IgD-negative memory B cell (primary cell): ENCODE measurements at regions not wholly inside any gene's neighbourhood (a gene's known extent, or its start where the extent isn't known, plus 50 kb on each side); places are given as distances from the start of the nearest gene placed in this dataset.
A peak's percentile ranks its signal among the peaks of the same experiment; 100 is the strongest.

Source experiments
- H3K27ac Mint-ChIP-seq, 3 donors: one replicate each; pipeline ENCODE4 v1.8.0; 2020 to 2022; ENCODE audit warnings: mild to moderate bottlenecking in 3 of 3, mixed read lengths in 3 of 3, moderate library complexity in 1 of 3
- H3K27me3 Mint-ChIP-seq: one replicate; pipeline ENCODE4 v1.8.0; 2021; ENCODE audit warnings: mixed read lengths
- H3K36me3 Mint-ChIP-seq: one replicate; pipeline ENCODE4 v1.8.0; 2020; ENCODE audit warnings: mild to moderate bottlenecking, mixed read lengths
- H3K4me1 Mint-ChIP-seq, 3 donors: one replicate each; pipeline ENCODE4 v1.8.0; 2020 to 2022; ENCODE audit warnings: mixed read lengths in 3 of 3, mild to moderate bottlenecking in 1 of 3
- H3K4me3 Mint-ChIP-seq, 4 donors: one replicate each; pipeline ENCODE4 v1.8.0; 2020 to 2022; ENCODE audit warnings: mild to moderate bottlenecking in 4 of 4, mixed read lengths in 4 of 4, moderate library complexity in 3 of 4
- H3K9me3 Mint-ChIP-seq, 3 donors: one replicate each; pipeline ENCODE4 v1.8.0; 2020 to 2021; ENCODE audit warnings: mixed read lengths in 3 of 3, mild to moderate bottlenecking in 1 of 3

GRCh38 chr7:54339073-54339472 is 203.1 kb upstream of the VSTM2A start:
- no peaks in the 10 kb centered on the region for H3K27me3 Mint-ChIP-seq
- H3K4me3 Mint-ChIP-seq = no peak overlapping the region
- H3K36me3 Mint-ChIP-seq = no peaks in the 10 kb centered on the region
- H3K9me3 Mint-ChIP-seq = peaks cover 0 to 12% (median 5%) of the 10 kb centered on the region in 3 donors
- H3K27ac Mint-ChIP-seq = no peak overlapping the region
- H3K4me1 Mint-ChIP-seq = no peaks in the 10 kb centered on the region

- H3K9me3 Mint-ChIP-seq = peaks cover 0 to 8% (median 5%) of the 10 kb centered on the region in 3 donors
- no peak overlapping the region for H3K4me3 Mint-ChIP-seq
- H3K4me1 Mint-ChIP-seq = no peaks in the 10 kb centered on the region
- H3K36me3 Mint-ChIP-seq = no peaks in the 10 kb centered on the region
- no peaks in the 10 kb centered on the region for H3K27me3 Mint-ChIP-seq
- H3K27ac Mint-ChIP-seq = no peak overlapping the region
These were observed 199.7 kb upstream of the VSTM2A start for GRCh38 chr7:54342458-54342857.

- no peak overlapping the region for H3K4me3 Mint-ChIP-seq
- no peaks in the 10 kb centered on the region for H3K4me1 Mint-ChIP-seq
- no peak overlapping the region for H3K27ac Mint-ChIP-seq
- no peaks in the 10 kb centered on the region for H3K36me3 Mint-ChIP-seq
- no peaks in the 10 kb centered on the region for H3K27me3 Mint-ChIP-seq
- peaks cover 0 to 17% (median 5%) of the 10 kb centered on the region in 3 donors for H3K9me3 Mint-ChIP-seq
These were observed 198.7 kb upstream of the VSTM2A start for GRCh38 chr7:54343511-54343910.

- no peaks in the 10 kb centered on the region for H3K27me3 Mint-ChIP-seq
- H3K4me3 Mint-ChIP-seq = no peak overlapping the region
- no peaks in the 10 kb centered on the region for H3K4me1 Mint-ChIP-seq
- H3K9me3 Mint-ChIP-seq = peaks cover 0 to 21% (median 4%) of the 10 kb centered on the region in 3 donors
- no peaks in the 10 kb centered on the region for H3K36me3 Mint-ChIP-seq
- H3K27ac Mint-ChIP-seq = no peak overlapping the region
These were observed 196.4 kb upstream of the VSTM2A start for GRCh38 chr7:54345746-54346145.

- no peak overlapping the region for H3K27ac Mint-ChIP-seq
- H3K4me1 Mint-ChIP-seq = no peaks in the 10 kb centered on the region
- H3K36me3 Mint-ChIP-seq = no peaks in the 10 kb centered on the region
- no peak overlapping the region for H3K4me3 Mint-ChIP-seq
- H3K27me3 Mint-ChIP-seq = no peaks in the 10 kb centered on the region
- H3K9me3 Mint-ChIP-seq = peaks cover 0 to 20% (median 2%) of the 10 kb centered on the region in 3 donors
These were observed 192.9 kb upstream of the VSTM2A start for GRCh38 chr7:54349229-54349628.

- no peak overlapping the region for H3K27ac Mint-ChIP-seq
- H3K4me1 Mint-ChIP-seq = no peaks in the 10 kb centered on the region
- peaks cover 2 to 7% (median 2%) of the 10 kb centered on the region in 3 donors for H3K9me3 Mint-ChIP-seq
- no peaks in the 10 kb centered on the region for H3K27me3 Mint-ChIP-seq
- no peak overlapping the region for H3K4me3 Mint-ChIP-seq
- no peaks in the 10 kb centered on the region for H3K36me3 Mint-ChIP-seq
These were observed 187.7 kb upstream of the VSTM2A start for GRCh38 chr7:54354436-54354835.

GRCh38 chr7:54355842-54356241 is 186.3 kb upstream of the VSTM2A start:
- Mint-ChIP-seq H3K4me3 (no peak overlapping the region), H3K27ac (no peak overlapping the region), H3K4me1 (no peaks in the 10 kb centered on the region), H3K27me3 (no peaks in the 10 kb centered on the region), H3K9me3 (peaks cover 2 to 11% (median 2%) of the 10 kb centered on the region in 3 donors), H3K36me3 (no peaks in the 10 kb centered on the region)

GRCh38 chr7:54360075-54360840 is 181.9 kb upstream of the VSTM2A start:
- Mint-ChIP-seq H3K9me3 (peaks cover 2 to 19% (median 4%) of the 10 kb centered on the region in 3 donors), H3K27me3 (no peaks in the 10 kb centered on the region), H3K4me1 (no peaks in the 10 kb centered on the region), H3K36me3 (no peaks in the 10 kb centered on the region), H3K27ac (no peak overlapping the region), H3K4me3 (no peak overlapping the region)

GRCh38 chr7:54390565-54390964 is 151.6 kb upstream of the VSTM2A start:
- H3K9me3 Mint-ChIP-seq = peaks cover 0 to 21% (median 1%) of the 10 kb centered on the region in 3 donors
- no peaks in the 10 kb centered on the region for H3K4me1 Mint-ChIP-seq
- no peak overlapping the region for H3K27ac Mint-ChIP-seq
- no peaks in the 10 kb centered on the region for H3K27me3 Mint-ChIP-seq
- no peak overlapping the region for H3K4me3 Mint-ChIP-seq
- no peaks in the 10 kb centered on the region for H3K36me3 Mint-ChIP-seq

GRCh38 chr7:54392935-54393334 is 149.2 kb upstream of the VSTM2A start:
- Mint-ChIP-seq H3K9me3 (peaks cover 0 to 12% (median 1%) of the 10 kb centered on the region in 3 donors), H3K4me3 (no peak overlapping the region), H3K36me3 (no peaks in the 10 kb centered on the region), H3K27ac (no peak overlapping the region), H3K27me3 (no peaks in the 10 kb centered on the region), H3K4me1 (no peaks in the 10 kb centered on the region)

GRCh38 chr7:54394834-54395233 is 147.3 kb upstream of the VSTM2A start:
- H3K27ac Mint-ChIP-seq = no peak overlapping the region
- no peaks in the 10 kb centered on the region for H3K27me3 Mint-ChIP-seq
- H3K4me3 Mint-ChIP-seq = no peak overlapping the region
- no peaks in the 10 kb centered on the region for H3K4me1 Mint-ChIP-seq
- peaks cover 0 to 8% (median 1%) of the 10 kb centered on the region in 3 donors for H3K9me3 Mint-ChIP-seq
- no peaks in the 10 kb centered on the region for H3K36me3 Mint-ChIP-seq

- no peak overlapping the region for H3K4me3 Mint-ChIP-seq
- no peaks in the 10 kb centered on the region for H3K27me3 Mint-ChIP-seq
- no peak overlapping the region for H3K27ac Mint-ChIP-seq
- no peaks in the 10 kb centered on the region for H3K36me3 Mint-ChIP-seq
- H3K4me1 Mint-ChIP-seq = no peaks in the 10 kb centered on the region
- peaks cover 0 to 1% (median 0%) of the 10 kb centered on the region in 3 donors for H3K9me3 Mint-ChIP-seq
These were observed 144.2 kb upstream of the VSTM2A start for GRCh38 chr7:54397836-54398612.

GRCh38 chr7:54398863-54399262 is 143.3 kb upstream of the VSTM2A start:
- Mint-ChIP-seq H3K27me3 (no peaks in the 10 kb centered on the region), H3K4me1 (no peaks in the 10 kb centered on the region), H3K4me3 (peak overlapping the region in 1 of 4 donors; percentile 46), H3K9me3 (no peaks in the 10 kb centered on the region), H3K27ac (no peak overlapping the region), H3K36me3 (no peaks in the 10 kb centered on the region)

GRCh38 chr7:54409917-54410316 is 132.3 kb upstream of the VSTM2A start:
- no peaks in the 10 kb centered on the region for H3K4me1 Mint-ChIP-seq
- no peak overlapping the region for H3K4me3 Mint-ChIP-seq
- no peaks in the 10 kb centered on the region for H3K27me3 Mint-ChIP-seq
- H3K27ac Mint-ChIP-seq = no peak overlapping the region
- peaks cover 5 to 29% (median 20%) of the 10 kb centered on the region in 3 donors for H3K9me3 Mint-ChIP-seq
- peaks cover 2% of the 10 kb centered on the region for H3K36me3 Mint-ChIP-seq

- H3K9me3 Mint-ChIP-seq = peaks cover 1 to 24% (median 8%) of the 10 kb centered on the region in 3 donors
- H3K27me3 Mint-ChIP-seq = no peaks in the 10 kb centered on the region
- H3K36me3 Mint-ChIP-seq = no peaks in the 10 kb centered on the region
- H3K4me3 Mint-ChIP-seq = no peak overlapping the region
- H3K27ac Mint-ChIP-seq = no peak overlapping the region
- no peaks in the 10 kb centered on the region for H3K4me1 Mint-ChIP-seq
These were observed 125.5 kb upstream of the VSTM2A start for GRCh38 chr7:54416678-54417077.
